Neural cell (in vitro differentiated cells): ENCODE measurements at regions not wholly inside any gene's neighbourhood (a gene's known extent, or its start where the extent isn't known, plus 50 kb on each side); places are given as distances from the start of the nearest gene placed in this dataset.

Experiments
- H2AFZ ChIP-seq: fragments of 200-600, 300-800 bp; sonication (generic), shearing (Covaris generic); 2 replicates; pipeline ENCODE4 v1.6.0; 2014; ENCODE audit warnings: low read depth, mild to moderate bottlenecking, antibody characterized with exemption, low read length, moderate library complexity
- H3F3A ChIP-seq: fragments of 200-600 bp; shearing (Covaris generic); 2 replicates; pipeline ENCODE4 v1.6.1; 2016; ENCODE audit warnings: mild to moderate bottlenecking, moderate library complexity, mixed read lengths, antibody characterized with exemption, low read length; ENCODE audit not compliant: insufficient read depth, poor library complexity, severe bottlenecking
- H3K27ac ChIP-seq: fragments of 200-600, 300-800 bp; sonication (generic), shearing (Covaris generic); 2 replicates; pipeline ENCODE4 v1.5.1; 2014; ENCODE audit warnings: mild to moderate bottlenecking, low read length, moderate library complexity
- H3K27me3 ChIP-seq: fragments of 300-800, 200-600 bp; sonication (generic), shearing (Covaris generic); 2 replicates; pipeline ENCODE4 v1.6.0; 2014; ENCODE audit warnings: mild to moderate bottlenecking, low read depth, low read length, moderate library complexity; ENCODE audit not compliant: insufficient read depth
- H3K36me3 ChIP-seq: fragments of 300-800, 200-600 bp; sonication (generic), shearing (Covaris generic); 2 replicates; pipeline ENCODE4 v1.5.1; 2014; ENCODE audit warnings: mild to moderate bottlenecking, antibody characterized with exemption, low read length, moderate library complexity; ENCODE audit not compliant: insufficient read depth
- H3K4me2 ChIP-seq: fragments of 300-800, 200-600 bp; sonication (generic), shearing (Covaris generic); 2 replicates; pipeline ENCODE4 v1.6.0; 2014; ENCODE audit warnings: mild to moderate bottlenecking, low read length
- H3K4me3 ChIP-seq: fragments of 300-800, 200-600 bp; sonication (generic), shearing (Covaris generic); 2 replicates; pipeline ENCODE4 v1.5.1; 2014; ENCODE audit warnings: mild to moderate bottlenecking, low read length, moderate library complexity
- H3K79me2 ChIP-seq: fragments of 200-600 bp; shearing (Covaris generic); replicated peaks from 2 replicates; pipeline ENCODE4 v1.6.0; 2014; ENCODE audit warnings: mild to moderate bottlenecking, low read length, moderate library complexity; ENCODE audit not compliant: insufficient read depth
- H3K9ac ChIP-seq: fragments of 300-800, 200-600 bp; sonication (generic), shearing (Covaris generic); 2 replicates; pipeline ENCODE4 v1.6.1; 2016; ENCODE audit warnings: mild to moderate bottlenecking, low read length, mixed read lengths
- H3K9me2 ChIP-seq: fragments of 200-600 bp; shearing (Covaris generic); 2 replicates; pipeline ENCODE4 v1.6.1; 2016; ENCODE audit warnings: mild to moderate bottlenecking, low read length, mixed read lengths; ENCODE audit not compliant: insufficient read depth
- H3K9me3 ChIP-seq: fragments of 200-600, 300-800 bp; sonication (generic), shearing (Covaris generic); 2 replicates; pipeline ENCODE4 v1.6.1; 2016; ENCODE audit warnings: mild to moderate bottlenecking, mixed run types, low read length, moderate library complexity, mixed read lengths
- H4K20me1 ChIP-seq: fragments of 200-600 bp; shearing (Covaris generic); 2 replicates; pipeline ENCODE4 v1.6.1; 2016; ENCODE audit warnings: mild to moderate bottlenecking, mixed run types; ENCODE audit not compliant: insufficient read depth
- EP300 ChIP-seq: fragments of 450-650 bp; conservative IDR thresholded peaks from 2 replicates; pipeline ENCODE4 v1.6.1; 2014; ENCODE audit warnings: antibody characterized with exemption, mild to moderate bottlenecking, moderate library complexity; ENCODE audit not compliant: poor library complexity, severe bottlenecking
- EZH2 ChIP-seq: fragments of 200-600, 300-800 bp; shearing (Covaris generic), sonication (generic); IDR thresholded peaks from 2 replicates; pipeline ENCODE4 v1.6.1; 2014; ENCODE audit warnings: antibody characterized with exemption, low read length, borderline replicate concordance, mild to moderate bottlenecking; ENCODE audit not compliant: insufficient read depth, poor library complexity, severe bottlenecking
- MXI1 ChIP-seq: fragments of 450-650 bp; conservative IDR thresholded peaks from 2 replicates; pipeline ENCODE4 v1.6.1; 2014; ENCODE audit warnings: antibody characterized with exemption, mild to moderate bottlenecking; ENCODE audit not compliant: poor library complexity, severe bottlenecking
- POLR2AphosphoS5 ChIP-seq: IDR thresholded peaks from 2 replicates; pipeline ENCODE4 v1.6.1; 2012
- RAD21 ChIP-seq: fragments of 450-650 bp; conservative IDR thresholded peaks from 2 replicates; pipeline ENCODE4 v1.6.1; 2014; ENCODE audit warnings: antibody characterized with exemption, mild to moderate bottlenecking, moderate library complexity
- SMC3 ChIP-seq: fragments of 450-650 bp; conservative IDR thresholded peaks from 2 replicates; pipeline ENCODE4 v1.6.1; 2014; ENCODE audit warnings: antibody characterized with exemption, mild to moderate bottlenecking, moderate library complexity; ENCODE audit not compliant: poor library complexity
- TAF1 ChIP-seq: IDR thresholded peaks from 2 replicates; pipeline ENCODE4 v1.6.1; 2012; ENCODE audit warnings: low read depth
- TF ChIP-seq, protein P1 (sequence below): fragments of 450-650 bp; IDR thresholded peaks from 2 replicates; pipeline ENCODE4 v1.5.1; 2014; ENCODE audit warnings: antibody characterized with exemption, mild to moderate bottlenecking, moderate library complexity; ENCODE audit not compliant: poor library complexity, severe bottlenecking
- TF ChIP-seq, protein P2 (sequence below): IDR thresholded peaks from 2 replicates; pipeline ENCODE4 v1.6.1; 2012; ENCODE audit warnings: borderline replicate concordance

DNA sequence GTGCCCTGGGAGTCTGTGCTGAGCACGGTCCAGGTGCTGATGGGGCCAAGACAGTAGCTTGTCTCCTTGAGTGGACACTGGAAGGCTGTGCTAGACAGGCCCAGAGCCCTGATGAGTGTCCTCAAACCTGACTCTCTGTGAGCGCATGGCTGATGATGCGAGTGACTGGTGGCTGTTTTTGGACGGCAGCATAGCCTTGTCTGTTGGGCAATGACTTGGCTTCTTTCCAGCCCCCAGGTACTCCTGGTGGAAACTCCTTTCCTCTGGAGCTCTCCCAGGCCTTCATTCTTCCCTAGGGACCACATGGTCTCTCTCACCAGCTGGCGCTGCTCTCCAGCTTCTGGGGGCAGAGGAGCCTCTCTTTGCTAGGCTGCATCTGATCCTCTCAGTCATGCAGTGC is 207.6 kb upstream of the SMIM21 start:
- H2AFZ ChIP-seq: no peak overlapping the region
- peaks cover 4% of the 10 kb centered on the region for H3K9me3 ChIP-seq
- no peak for TF ChIP-seq EP300
- no peak for TF ChIP-seq POLR2AphosphoS5
- TF ChIP-seq EZH2: no peak
- TF ChIP-seq, protein P1, sequence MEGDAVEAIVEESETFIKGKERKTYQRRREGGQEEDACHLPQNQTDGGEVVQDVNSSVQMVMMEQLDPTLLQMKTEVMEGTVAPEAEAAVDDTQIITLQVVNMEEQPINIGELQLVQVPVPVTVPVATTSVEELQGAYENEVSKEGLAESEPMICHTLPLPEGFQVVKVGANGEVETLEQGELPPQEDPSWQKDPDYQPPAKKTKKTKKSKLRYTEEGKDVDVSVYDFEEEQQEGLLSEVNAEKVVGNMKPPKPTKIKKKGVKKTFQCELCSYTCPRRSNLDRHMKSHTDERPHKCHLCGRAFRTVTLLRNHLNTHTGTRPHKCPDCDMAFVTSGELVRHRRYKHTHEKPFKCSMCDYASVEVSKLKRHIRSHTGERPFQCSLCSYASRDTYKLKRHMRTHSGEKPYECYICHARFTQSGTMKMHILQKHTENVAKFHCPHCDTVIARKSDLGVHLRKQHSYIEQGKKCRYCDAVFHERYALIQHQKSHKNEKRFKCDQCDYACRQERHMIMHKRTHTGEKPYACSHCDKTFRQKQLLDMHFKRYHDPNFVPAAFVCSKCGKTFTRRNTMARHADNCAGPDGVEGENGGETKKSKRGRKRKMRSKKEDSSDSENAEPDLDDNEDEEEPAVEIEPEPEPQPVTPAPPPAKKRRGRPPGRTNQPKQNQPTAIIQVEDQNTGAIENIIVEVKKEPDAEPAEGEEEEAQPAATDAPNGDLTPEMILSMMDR: no peak
- TF ChIP-seq, protein P2, sequence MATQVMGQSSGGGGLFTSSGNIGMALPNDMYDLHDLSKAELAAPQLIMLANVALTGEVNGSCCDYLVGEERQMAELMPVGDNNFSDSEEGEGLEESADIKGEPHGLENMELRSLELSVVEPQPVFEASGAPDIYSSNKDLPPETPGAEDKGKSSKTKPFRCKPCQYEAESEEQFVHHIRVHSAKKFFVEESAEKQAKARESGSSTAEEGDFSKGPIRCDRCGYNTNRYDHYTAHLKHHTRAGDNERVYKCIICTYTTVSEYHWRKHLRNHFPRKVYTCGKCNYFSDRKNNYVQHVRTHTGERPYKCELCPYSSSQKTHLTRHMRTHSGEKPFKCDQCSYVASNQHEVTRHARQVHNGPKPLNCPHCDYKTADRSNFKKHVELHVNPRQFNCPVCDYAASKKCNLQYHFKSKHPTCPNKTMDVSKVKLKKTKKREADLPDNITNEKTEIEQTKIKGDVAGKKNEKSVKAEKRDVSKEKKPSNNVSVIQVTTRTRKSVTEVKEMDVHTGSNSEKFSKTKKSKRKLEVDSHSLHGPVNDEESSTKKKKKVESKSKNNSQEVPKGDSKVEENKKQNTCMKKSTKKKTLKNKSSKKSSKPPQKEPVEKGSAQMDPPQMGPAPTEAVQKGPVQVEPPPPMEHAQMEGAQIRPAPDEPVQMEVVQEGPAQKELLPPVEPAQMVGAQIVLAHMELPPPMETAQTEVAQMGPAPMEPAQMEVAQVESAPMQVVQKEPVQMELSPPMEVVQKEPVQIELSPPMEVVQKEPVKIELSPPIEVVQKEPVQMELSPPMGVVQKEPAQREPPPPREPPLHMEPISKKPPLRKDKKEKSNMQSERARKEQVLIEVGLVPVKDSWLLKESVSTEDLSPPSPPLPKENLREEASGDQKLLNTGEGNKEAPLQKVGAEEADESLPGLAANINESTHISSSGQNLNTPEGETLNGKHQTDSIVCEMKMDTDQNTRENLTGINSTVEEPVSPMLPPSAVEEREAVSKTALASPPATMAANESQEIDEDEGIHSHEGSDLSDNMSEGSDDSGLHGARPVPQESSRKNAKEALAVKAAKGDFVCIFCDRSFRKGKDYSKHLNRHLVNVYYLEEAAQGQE: no peak
- no peak for TF ChIP-seq MXI1
- no peak for TF ChIP-seq TAF1
- TF ChIP-seq SMC3: no peak
- no peak for TF ChIP-seq RAD21
- H3K27ac ChIP-seq: no peak overlapping the region
- H3K79me2 ChIP-seq: no peaks in the 10 kb centered on the region
- H3K9me2 ChIP-seq: no peaks in the 10 kb centered on the region
- H4K20me1 ChIP-seq: no peaks in the 10 kb centered on the region
- H3K36me3 ChIP-seq: no peaks in the 10 kb centered on the region
- H3K9ac ChIP-seq: no peak overlapping the region
- no peaks in the 10 kb centered on the region for H3F3A ChIP-seq
- no peak overlapping the region for H3K4me3 ChIP-seq
- H3K27me3 ChIP-seq: no peaks in the 10 kb centered on the region
- H3K4me2 ChIP-seq: no peak overlapping the region

DNA sequence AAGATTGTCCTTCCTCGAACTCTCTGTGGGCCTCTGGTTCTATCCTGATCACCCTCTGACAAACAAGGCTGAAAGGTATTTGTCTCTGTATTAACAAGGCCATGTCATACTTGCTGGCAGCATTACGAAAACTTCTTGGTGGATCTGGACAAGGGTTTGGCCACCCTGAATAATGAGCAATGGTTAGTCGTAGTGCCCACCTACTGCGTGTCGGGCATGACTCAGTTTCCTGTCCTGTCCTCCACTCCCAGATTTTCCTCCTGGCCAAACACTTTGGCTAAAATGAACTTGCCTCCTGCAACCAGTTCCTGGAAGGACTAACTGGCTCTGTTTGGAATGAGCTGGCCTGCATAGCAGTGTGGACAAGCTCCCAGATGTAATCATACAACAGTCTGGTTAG is 198.5 kb upstream of the SMIM21 start:
- Histone ChIP-seq H3K9me3 (no peaks in the 10 kb centered on the region), H3K27ac (no peak overlapping the region), H3K36me3 (no peaks in the 10 kb centered on the region), H3K4me2 (no peak overlapping the region), H3K27me3 (no peaks in the 10 kb centered on the region), H3F3A (no peaks in the 10 kb centered on the region), H4K20me1 (no peaks in the 10 kb centered on the region), H3K79me2 (no peaks in the 10 kb centered on the region), H2AFZ (no peak overlapping the region), H3K9me2 (no peaks in the 10 kb centered on the region), H3K4me3 (no peak overlapping the region), H3K9ac (no peak overlapping the region)
- no peak for TF ChIP-seq TAF1
- TF ChIP-seq SMC3: no peak
- no peak for TF ChIP-seq EZH2
- no peak for TF ChIP-seq MXI1
- no peak for TF ChIP-seq POLR2AphosphoS5
- TF ChIP-seq RAD21: no peak
- TF ChIP-seq EP300: no peak
- TF ChIP-seq, protein P2: no peak
- TF ChIP-seq, protein P1: no peak
